ENCODE measurements at regions not wholly inside any gene's neighbourhood (a gene's known extent, or its start where the extent isn't known, plus 50 kb on each side); places are given as distances from the start of the nearest gene placed in this dataset.

- TF ChIP-seq CTCF (IDR thresholded peaks at IDR 0.05) (no peak), POLR2A (IDR thresholded peaks at IDR 0.05) (no peak)
These were observed 107.7 kb upstream of the RAB27B start for GRCh38 chr18:54720620-54721019.

Data from ovary (tissue), 3 donors.